SKM-1 treated with dmso at 0.1 percent for 144 hours (cell line): ENCODE measurements at regions not wholly inside any gene's neighbourhood (a gene's known extent, or its start where the extent isn't known, plus 50 kb on each side); places are given as distances from the start of the nearest gene placed in this dataset.
"Not testable (repeated sequence)": the region's sequence is repeated elsewhere in the genome, so short reads cannot be mapped to it uniquely, and the experiment has no call there.

Source experiments
- DNase-seq: peaks from one replicate; lab custom pipeline; 2025; ENCODE audit not compliant: unreplicated experiment; lab: John Stamatoyannopoulos, UW

GRCh38 chr3:35215525-35216500, 423.5 kb upstream of the ARPP21 start:
- no peak for DNase-seq

- DNase-seq, result no peak
Measured at GRCh38 chr3:35216501-35217266, 422.6 kb upstream of the ARPP21 start.

DNA sequence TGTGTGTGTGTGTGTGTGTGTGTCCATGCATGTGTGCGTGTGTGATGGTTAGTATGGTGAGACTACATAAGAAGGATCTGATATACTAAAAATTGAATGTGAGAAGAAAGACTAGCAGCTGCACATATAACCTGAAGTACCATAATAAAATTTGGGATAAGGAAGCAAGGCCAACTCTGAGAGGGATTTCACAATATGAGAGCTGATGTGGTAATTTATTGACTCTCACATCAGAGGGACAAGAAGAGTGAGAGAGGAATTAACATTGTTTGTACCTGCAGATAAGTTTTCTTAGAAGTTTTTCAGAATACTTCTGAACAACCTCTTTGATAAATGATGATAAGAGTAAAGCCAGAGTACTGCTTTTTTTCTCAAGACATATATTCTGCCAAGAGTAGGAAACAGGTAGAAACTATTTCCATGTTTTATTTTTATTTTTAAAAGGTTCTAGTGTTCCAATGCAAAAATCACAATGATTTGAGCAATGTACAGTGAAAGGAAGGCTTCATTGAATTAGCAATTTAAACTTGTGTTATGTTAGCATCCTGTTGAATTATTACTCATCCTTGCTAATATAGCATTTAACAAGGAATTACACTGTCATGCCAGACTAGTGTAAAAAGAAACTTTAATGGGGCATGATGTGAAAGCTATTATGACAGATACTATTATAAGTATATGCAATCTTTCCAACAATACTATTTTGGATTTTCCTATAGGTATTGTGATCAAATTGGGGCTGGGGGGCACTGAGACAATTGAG, 415.5 kb upstream of the ARPP21 start:
- no peak for DNase-seq

GRCh38 chr3:35224565-35225295, 414.6 kb upstream of the ARPP21 start:
- DNase-seq, result no peak

DNA sequence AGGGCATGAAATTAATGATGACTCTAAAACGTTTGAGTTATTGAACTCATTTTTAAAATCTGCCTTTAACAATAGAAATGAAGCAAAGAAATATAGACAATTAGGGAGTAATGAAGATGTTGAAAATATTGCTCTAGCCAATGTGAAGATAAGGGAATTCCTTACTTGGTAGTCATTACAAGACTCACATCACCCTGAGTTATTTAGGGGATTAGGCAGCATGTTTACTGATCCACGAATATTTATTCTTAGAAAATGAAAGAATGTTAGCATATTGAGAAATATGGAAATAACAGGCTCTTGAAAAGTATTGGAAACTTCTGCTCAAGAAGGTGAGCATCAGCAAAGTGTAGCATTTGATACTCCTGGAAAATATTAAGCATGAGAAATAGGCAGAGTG, 398.1 kb upstream of the ARPP21 start:
- DNase-seq, result no peak

GRCh38 chr3:35254917-35255316, 384.4 kb upstream of the ARPP21 start:
- no peak for DNase-seq

DNA sequence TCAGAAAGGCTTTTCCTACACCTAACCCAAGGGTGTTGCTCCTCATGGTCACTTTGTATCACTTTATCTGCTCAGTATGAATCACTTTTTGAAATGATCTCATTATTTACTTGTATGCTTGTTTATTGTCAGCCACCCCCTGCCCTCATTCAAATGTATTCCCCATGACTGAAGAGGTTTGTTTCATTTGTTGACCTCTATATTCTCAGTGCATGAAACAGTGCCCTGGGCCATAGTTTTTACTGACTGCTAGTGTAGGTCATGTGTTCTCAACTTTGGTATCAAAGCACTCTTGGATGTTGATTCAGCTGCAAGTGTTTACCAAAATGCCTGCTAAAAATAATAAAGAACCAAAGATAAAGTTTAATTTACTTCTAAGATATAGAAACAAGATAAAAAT, 381.7 kb upstream of the ARPP21 start:
- DNase-seq, result no peak

- DNase-seq, result no peak
Measured at GRCh38 chr3:35262406-35262805, 376.9 kb upstream of the ARPP21 start.

DNA sequence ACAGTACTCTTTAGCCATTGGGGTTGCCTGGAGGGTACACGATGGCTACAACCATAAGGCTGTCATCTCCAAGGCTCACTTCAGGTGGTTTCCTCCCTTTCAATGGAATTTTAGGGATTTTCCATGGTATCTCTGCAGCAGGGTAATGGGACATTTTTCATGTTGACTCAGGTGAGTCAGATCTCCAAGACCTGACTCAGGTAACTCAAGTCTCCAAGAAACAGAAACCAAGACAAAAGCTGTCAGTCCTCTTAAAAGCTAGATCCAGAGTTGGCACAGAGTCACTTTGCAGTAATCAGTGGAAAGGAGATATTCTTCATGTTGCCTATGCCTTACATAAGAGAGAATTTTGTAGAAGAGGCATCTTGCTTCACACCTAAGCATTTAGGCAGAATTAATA, 375.8 kb upstream of the ARPP21 start:
- no peak for DNase-seq

DNA sequence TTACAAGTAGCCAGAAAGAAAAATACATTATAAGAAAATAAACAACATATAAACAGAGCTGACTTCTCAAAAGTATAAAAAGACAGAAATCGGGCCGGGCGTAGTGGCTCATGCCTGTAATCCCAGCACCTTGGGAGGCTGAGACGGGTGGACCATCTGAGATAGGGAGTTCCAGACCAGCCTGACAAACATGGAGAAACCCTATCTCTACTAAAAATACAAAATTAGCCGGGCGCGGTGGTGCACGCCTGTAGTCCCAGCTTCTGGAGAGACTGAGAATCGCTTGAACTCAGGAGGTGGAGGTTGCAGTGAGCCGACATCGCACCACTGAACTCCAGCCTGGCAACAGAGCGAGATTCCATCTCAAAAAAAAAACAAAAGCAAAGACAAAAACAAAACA, 373.3 kb upstream of the ARPP21 start:
- not testable (repeated sequence) for DNase-seq

GRCh38 chr3:35275768-35276167, 363.6 kb upstream of the ARPP21 start:
- no peak for DNase-seq

- no peak for DNase-seq
Measured at GRCh38 chr3:35276568-35276967, 362.8 kb upstream of the ARPP21 start.

GRCh38 chr3:35291471-35292236, 347.7 kb upstream of the ARPP21 start:
- no peak for DNase-seq

DNA sequence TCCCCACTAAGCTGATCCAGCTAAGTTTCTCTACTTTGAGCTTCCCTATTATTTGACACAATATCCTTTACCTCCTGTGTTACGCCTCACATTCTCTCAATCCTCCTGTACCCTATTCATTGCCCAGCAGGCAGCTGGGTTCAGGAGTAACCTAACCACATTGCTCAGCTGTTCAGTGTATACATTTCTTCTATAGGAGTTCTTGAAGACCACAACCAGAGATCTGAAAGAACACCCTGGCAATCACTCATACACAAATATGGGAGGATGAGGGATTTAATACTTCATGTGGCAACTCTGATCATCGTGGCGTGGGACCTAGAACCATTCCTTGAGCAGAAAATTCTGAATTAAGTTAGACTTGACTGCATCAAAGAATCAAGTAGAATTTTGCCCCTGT, 346.8 kb upstream of the ARPP21 start:
- DNase-seq, result no peak

- no peak for DNase-seq
Measured at GRCh38 chr3:35295906-35296305, 343.4 kb upstream of the ARPP21 start.

- peak; percentile 61 for DNase-seq
Measured at GRCh38 chr3:35296533-35296932, 342.8 kb upstream of the ARPP21 start.

DNA sequence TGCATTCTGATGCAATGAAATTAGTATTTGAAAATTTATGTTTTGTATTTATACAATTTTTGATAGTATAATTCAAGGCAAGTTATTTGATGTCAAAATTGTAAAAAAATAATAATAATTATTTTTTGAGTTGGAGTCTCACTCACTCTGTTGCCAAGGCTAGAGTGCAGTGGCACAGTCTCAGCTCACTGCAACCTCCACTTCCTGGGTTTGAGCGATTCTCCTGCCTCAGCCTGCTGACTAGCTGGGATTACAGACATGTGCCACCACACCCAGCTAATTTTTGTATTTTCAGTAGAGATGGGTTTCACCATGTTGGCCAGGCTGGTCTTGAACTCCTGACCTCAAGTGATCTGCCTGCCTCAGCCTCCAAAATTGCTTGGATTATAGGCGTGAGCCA, 342.4 kb upstream of the ARPP21 start:
- DNase-seq, result not testable (repeated sequence)

GRCh38 chr3:35305406-35305805, 333.9 kb upstream of the ARPP21 start:
- no peak for DNase-seq

GRCh38 chr3:35307296-35307695, 332.0 kb upstream of the ARPP21 start:
- DNase-seq, result no peak

- not testable (repeated sequence) for DNase-seq
Measured at GRCh38 chr3:35316841-35317240, 322.5 kb upstream of the ARPP21 start.
